Astrocyte (in vitro differentiated cells and primary cell): ENCODE measurements at regions not wholly inside any gene's neighbourhood (a gene's known extent, or its start where the extent isn't known, plus 50 kb on each side); places are given as distances from the start of the nearest gene placed in this dataset.

ENCODE experiments used
- DNase-seq: peaks from one replicate; pipeline ENCODE4 v3.0.0-alpha.2; 2010; ENCODE audit warnings: low read depth
- FAIRE-seq: peaks from 2 replicates; lab custom pipeline; 2011; peaks lifted over from hg19 to GRCh38; lab: Jason Lieb, UNC
- H2AFZ ChIP-seq: 2 replicates; pipeline ENCODE4 v1.6.0; 2012; ENCODE audit warnings: low read depth, low read length, inconsistent platforms
- H3K27ac ChIP-seq: 2 replicates; pipeline ENCODE4 v1.5.1; 2011; ENCODE audit warnings: low read depth, low read length, inconsistent platforms
- H3K27me3 ChIP-seq: 2 replicates; pipeline ENCODE4 v1.6.0; 2011; ENCODE audit warnings: low read length, inconsistent platforms; ENCODE audit not compliant: insufficient read depth
- H3K36me3 ChIP-seq: 2 replicates; pipeline ENCODE4 v1.5.1; 2011; ENCODE audit warnings: low read length, inconsistent platforms; ENCODE audit not compliant: insufficient read depth
- H3K4me1 ChIP-seq: 2 replicates; pipeline ENCODE4 v1.5.1; 2011; ENCODE audit warnings: low read length, inconsistent platforms; ENCODE audit not compliant: insufficient read depth
- H3K4me2 ChIP-seq: 2 replicates; pipeline ENCODE4 v1.6.0; 2012; ENCODE audit warnings: low read length, inconsistent platforms
- H3K4me3 ChIP-seq: 2 replicates; pipeline ENCODE4 v1.5.1; 2011; ENCODE audit warnings: low read depth, mild to moderate bottlenecking, low read length, inconsistent platforms; ENCODE audit not compliant: insufficient read depth
- H3K79me2 ChIP-seq: 2 replicates; pipeline ENCODE4 v1.6.0; 2012; ENCODE audit warnings: mild to moderate bottlenecking, low read length, inconsistent platforms; ENCODE audit not compliant: insufficient read depth
- H3K9ac ChIP-seq: 2 replicates; pipeline ENCODE4 v1.6.0; 2012; ENCODE audit warnings: mild to moderate bottlenecking, low read length, inconsistent platforms
- H3K9me3 ChIP-seq: 2 replicates; pipeline ENCODE4 v1.5.1; 2012; ENCODE audit warnings: low read depth, mild to moderate bottlenecking, low read length, inconsistent platforms; ENCODE audit not compliant: insufficient read depth
- H4K20me1 ChIP-seq: 2 replicates; pipeline ENCODE4 v1.6.0; 2012; ENCODE audit warnings: low read length, inconsistent platforms; ENCODE audit not compliant: insufficient read depth
- H3K27ac Mint-ChIP-seq: one replicate; pipeline ENCODE4 v1.8.0; 2021; ENCODE audit warnings: mild to moderate bottlenecking, mixed read lengths; ENCODE audit not compliant: unreplicated experiment
- H3K27me3 Mint-ChIP-seq: one replicate; pipeline ENCODE4 v1.8.0; 2021; ENCODE audit warnings: low read depth, mixed read lengths; ENCODE audit not compliant: unreplicated experiment
- H3K36me3 Mint-ChIP-seq: one replicate; pipeline ENCODE4 v1.8.0; 2021; ENCODE audit warnings: low read depth, mixed read lengths; ENCODE audit not compliant: unreplicated experiment
- H3K4me1 Mint-ChIP-seq: one replicate; pipeline ENCODE4 v1.8.0; 2021; ENCODE audit warnings: low read depth, mixed read lengths; ENCODE audit not compliant: unreplicated experiment
- H3K4me3 Mint-ChIP-seq: one replicate; pipeline ENCODE4 v1.8.0; 2021; ENCODE audit warnings: mild to moderate bottlenecking, moderate library complexity, mixed read lengths; ENCODE audit not compliant: unreplicated experiment
- H3K9me3 Mint-ChIP-seq: one replicate; pipeline ENCODE4 v1.8.0; 2021; ENCODE audit warnings: mild to moderate bottlenecking, mixed read lengths; ENCODE audit not compliant: unreplicated experiment
- CTCF ChIP-seq: IDR thresholded peaks from 2 replicates; pipeline ENCODE4 v1.5.1; 2011; ENCODE audit warnings: low read depth, mild to moderate bottlenecking, inconsistent platforms, low read length, moderate library complexity; ENCODE audit not compliant: insufficient read depth
- EZH2 ChIP-seq: IDR thresholded peaks from 2 replicates; pipeline ENCODE4 v1.6.1; 2012; ENCODE audit warnings: mild to moderate bottlenecking, low read length, inconsistent platforms; ENCODE audit not compliant: insufficient read depth

GRCh38 chr18:59767732-59768131 lies 70.5 kb upstream of the CCBE1 start:
- Histone ChIP-seq H3K4me3 (no peak overlapping the region), H2AFZ (no peak overlapping the region), H3K36me3 (no peaks in the 10 kb centered on the region), H3K4me2 (no peak overlapping the region), H3K4me1 (no peaks in the 10 kb centered on the region), H3K79me2 (no peaks in the 10 kb centered on the region), H3K27me3 (no peaks in the 10 kb centered on the region), H3K9ac (no peak overlapping the region), H3K9me3 (no peaks in the 10 kb centered on the region), H3K27ac (no peak overlapping the region), H4K20me1 (no peaks in the 10 kb centered on the region)
- Mint-ChIP-seq H3K27ac (no peak overlapping the region), H3K27me3 (peaks cover 6% of the 10 kb centered on the region), H3K9me3 (peaks cover 7% of the 10 kb centered on the region), H3K36me3 (no peaks in the 10 kb centered on the region), H3K4me1 (no peaks in the 10 kb centered on the region), H3K4me3 (no peak overlapping the region)
- no peak for FAIRE-seq
- DNase-seq = peak; percentile 44
- TF ChIP-seq EZH2 (no peak), CTCF (no peak)

GRCh38 chr18:59765343-59765742 lies 68.1 kb upstream of the CCBE1 start:
- Mint-ChIP-seq H3K4me1 (no peaks in the 10 kb centered on the region), H3K27ac (no peak overlapping the region), H3K9me3 (peaks cover 6% of the 10 kb centered on the region), H3K27me3 (peaks cover 11% of the 10 kb centered on the region), H3K36me3 (no peaks in the 10 kb centered on the region), H3K4me3 (no peak overlapping the region)
- Histone ChIP-seq H3K36me3 (no peaks in the 10 kb centered on the region), H3K79me2 (no peaks in the 10 kb centered on the region), H3K4me1 (no peaks in the 10 kb centered on the region), H2AFZ (no peak overlapping the region), H3K27ac (no peak overlapping the region), H4K20me1 (no peaks in the 10 kb centered on the region), H3K9me3 (no peaks in the 10 kb centered on the region), H3K27me3 (no peaks in the 10 kb centered on the region), H3K4me2 (no peak overlapping the region), H3K9ac (no peak overlapping the region), H3K4me3 (no peak overlapping the region)
- DNase-seq = no peak
- no peak for FAIRE-seq
- no peak for TF ChIP-seq CTCF

DNA sequence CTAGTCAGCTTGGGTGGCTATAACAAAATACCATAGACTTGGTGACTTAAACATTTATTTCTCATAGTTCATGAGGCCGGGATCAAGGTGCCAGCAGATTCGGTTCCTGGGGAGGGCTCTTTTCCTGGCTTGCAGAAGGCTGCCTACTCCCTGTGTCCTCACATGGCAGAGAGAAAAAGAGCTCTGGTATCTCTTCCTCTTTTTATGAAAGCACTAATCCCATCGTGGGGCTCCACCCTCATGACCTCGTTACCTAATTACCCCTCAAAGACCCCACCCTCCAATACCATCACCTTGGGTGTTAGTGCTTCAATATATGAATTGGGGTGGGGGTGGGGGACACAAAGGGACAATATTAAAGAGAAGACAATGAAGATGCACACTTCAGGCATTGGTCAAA lies 67.1 kb upstream of the CCBE1 start:
- Mint-ChIP-seq H3K9me3 (peaks cover 6% of the 10 kb centered on the region), H3K36me3 (no peaks in the 10 kb centered on the region), H3K27ac (no peak overlapping the region), H3K4me1 (no peaks in the 10 kb centered on the region), H3K27me3 (peaks cover 6% of the 10 kb centered on the region), H3K4me3 (no peak overlapping the region)
- Histone ChIP-seq H3K9me3 (no peaks in the 10 kb centered on the region), H3K79me2 (no peaks in the 10 kb centered on the region), H3K4me2 (no peak overlapping the region), H4K20me1 (no peaks in the 10 kb centered on the region), H3K27me3 (no peaks in the 10 kb centered on the region), H3K4me3 (no peak overlapping the region), H3K27ac (no peak overlapping the region), H3K9ac (no peak overlapping the region), H3K36me3 (no peaks in the 10 kb centered on the region), H2AFZ (no peak overlapping the region), H3K4me1 (no peaks in the 10 kb centered on the region)
- DNase-seq (no peak), FAIRE-seq (no peak)
- no peak for TF ChIP-seq CTCF
- no peak for TF ChIP-seq EZH2
